Pons (tissue), 1 donor: ENCODE measurements at regions not wholly inside any gene's neighbourhood (a gene's known extent, or its start where the extent isn't known, plus 50 kb on each side); places are given as distances from the start of the nearest gene placed in this dataset.
A peak's percentile ranks its signal among the peaks of the same experiment; 100 is the strongest.
"Not testable (repeated sequence)": the region's sequence is repeated elsewhere in the genome, so short reads cannot be mapped to it uniquely, and the experiment has no call there.

Experiments used
- DNase-seq: peaks from one replicate; pipeline ENCODE4 v3.0.0-alpha.2; 2016; ENCODE audit warnings: low spot score

DNA sequence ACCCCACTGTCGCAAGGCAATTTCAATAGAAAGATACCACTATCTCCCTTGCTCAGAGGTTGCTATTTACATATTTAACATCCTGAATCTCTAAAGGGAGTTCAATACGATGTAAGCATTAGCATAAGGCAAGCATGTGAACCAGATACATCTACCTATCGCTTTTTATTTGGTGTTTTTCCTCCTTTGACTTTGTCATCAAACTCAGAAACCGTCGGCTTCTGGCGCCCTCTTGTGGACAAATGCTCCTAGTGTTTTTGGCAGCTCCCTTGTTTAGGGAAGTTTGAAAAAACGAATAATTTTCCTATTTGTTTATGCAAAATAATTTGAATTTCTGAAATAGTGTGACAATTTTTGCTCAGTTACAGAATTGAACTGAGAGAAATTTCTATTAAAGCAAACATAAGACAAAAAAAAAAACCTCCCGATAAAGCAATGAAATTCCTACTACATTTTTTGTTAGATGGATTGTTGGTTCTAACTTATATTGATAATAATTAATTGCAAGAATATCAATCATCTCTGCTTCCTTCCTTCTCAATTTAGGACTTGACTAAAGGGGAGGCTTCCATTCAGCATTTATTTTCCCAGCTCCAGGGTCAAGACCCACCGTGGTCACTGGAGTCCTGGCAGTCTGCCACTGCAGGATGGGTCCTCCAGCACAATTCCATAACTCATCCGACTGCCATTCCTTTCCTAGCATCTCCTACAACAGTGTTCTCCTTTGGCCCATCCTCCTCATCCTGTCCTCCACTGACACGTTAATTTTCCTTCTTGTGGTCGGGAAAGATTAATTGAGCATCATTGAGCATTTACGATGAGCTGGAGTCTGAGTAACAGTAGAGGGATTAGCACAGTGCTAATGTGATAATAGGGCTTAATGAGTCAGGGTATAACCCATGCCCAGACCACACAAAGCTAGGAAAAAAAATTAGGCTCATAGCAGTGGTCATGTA, 131.8 kb upstream of the CHD1 start:
- DNase-seq: peak; percentile 67

DNA sequence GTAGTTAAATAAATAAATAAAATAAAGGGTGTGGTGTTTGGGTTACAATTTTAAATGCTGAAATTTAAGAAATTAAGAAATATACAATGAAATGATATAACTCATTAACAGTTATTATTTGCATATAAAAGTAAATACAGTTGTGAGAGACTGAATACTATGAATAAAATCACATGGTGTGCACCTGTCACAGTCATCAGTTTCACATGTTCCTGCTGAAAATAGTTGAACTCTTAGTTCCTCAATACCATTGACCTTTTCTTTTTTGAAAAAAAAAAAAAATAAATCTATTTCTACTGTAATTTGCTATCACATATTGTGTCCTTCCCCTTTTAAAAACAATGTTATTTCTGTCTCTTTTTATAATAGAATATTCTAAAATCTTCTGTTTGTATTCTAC, 130.9 kb upstream of the CHD1 start:
- DNase-seq: no peak

DNA sequence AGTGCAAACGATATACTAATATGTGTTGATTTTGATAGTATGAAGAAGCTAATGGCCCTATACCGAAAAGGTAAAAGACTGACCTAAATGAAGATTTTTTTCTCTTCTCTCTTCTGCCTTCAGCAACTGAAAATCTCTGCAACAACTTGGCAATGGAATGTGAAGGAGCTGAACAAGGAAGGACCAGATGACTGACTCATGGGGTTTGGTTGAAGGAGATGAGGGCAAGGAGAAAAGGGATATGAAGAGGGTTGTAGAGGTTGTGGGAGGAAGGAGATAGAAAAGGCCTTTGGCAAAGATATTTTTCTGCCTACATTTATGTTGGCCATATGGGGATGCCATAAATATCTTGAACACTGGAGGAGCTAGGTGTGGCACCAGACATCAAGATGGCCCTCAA, 129.7 kb upstream of the CHD1 start:
- DNase-seq: no peak

DNA sequence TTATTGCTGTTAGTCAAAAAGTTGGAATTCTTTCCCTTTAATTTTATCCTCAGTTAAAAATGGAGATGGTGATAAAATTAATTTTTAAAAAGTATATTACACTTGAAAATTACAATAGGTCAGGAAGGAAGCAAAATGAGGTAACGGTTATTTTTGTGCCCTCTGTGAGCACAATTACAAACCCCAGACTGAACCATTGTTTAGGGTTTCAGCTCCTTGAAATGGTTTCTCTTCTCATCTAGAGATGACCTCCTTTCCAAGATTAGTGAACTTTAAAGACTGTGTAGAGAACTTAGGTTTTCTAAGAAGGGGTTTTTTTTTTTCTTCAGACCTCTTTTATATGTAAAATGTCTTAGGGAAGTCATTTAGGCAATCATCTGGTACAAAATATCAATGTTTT, 126.2 kb upstream of the CHD1 start:
- no peak for DNase-seq

DNA sequence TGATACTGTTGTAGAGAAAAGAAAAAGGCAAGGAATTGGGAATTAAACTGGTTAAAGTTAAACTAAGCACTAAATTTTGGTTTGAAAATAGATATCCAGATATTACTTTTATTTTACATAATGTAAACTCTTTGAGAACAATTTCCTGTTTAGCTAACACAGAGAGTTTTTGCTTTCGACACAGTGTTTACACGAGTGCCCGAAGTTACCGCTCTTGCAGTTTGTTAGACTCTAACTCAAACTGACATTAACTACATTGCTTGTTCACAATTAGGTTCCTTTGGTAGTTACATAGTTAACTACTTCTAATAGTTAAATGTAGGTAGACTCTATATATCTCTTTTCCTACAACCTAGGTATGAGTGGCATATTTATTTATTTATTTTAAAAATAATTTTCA, 117.1 kb upstream of the CHD1 start:
- DNase-seq: no peak

DNA sequence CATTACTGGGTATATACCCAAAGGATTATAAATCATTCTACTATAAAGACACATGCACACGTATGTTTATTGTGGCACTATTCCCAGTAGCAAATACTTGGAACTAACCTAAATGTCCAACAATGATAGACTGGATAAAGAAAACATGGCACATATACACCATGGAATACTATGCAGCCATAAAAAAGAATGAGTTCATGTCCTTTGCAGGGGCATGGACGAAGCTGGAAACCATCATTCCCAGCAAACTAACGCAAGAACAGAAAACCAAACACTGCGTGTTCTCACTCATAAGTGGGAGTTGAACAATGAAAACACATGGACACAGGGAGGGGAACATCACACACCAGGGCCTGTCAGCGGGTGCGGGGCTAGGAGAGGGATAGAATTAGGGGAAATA, 114.5 kb upstream of the CHD1 start:
- not testable (repeated sequence) for DNase-seq

DNA sequence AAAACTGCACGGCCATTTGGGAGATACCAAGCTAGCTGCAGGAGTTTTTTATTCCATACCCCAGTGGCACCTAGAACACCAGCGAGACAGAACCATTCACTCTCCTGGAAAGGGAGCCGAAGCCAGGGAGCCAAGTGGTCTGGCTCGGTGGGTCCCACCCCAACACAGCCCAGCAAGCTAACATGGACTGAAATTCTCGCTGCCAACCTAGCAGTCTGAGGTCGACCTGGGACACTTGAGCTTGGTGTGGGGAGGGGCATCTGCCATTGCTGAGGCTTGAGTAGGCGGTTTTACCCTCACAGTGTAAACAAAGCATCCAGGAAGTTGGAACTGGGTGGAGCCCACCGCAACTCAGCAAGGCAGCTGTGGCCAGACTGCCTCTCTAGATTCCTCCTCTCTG, 108.9 kb upstream of the CHD1 start:
- no peak for DNase-seq

DNA sequence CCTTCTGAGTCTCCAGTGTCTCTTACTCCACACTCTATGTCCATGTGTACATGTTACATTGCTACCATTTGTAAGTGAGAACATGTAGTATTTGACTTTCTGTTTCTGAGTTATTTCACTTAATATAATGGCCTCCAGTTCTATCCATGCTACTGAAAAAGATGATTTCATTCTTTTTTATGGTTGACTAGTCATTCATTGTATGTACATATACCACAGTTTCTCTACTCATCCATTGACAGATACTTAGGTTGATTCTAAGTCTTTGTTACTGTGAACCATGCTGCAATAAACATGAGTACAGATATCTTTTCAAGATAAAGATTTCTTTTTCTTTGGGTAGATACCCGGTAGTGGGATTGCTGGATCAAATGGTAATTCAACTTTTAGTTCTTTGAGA, 107.1 kb upstream of the CHD1 start:
- DNase-seq: no peak

DNA sequence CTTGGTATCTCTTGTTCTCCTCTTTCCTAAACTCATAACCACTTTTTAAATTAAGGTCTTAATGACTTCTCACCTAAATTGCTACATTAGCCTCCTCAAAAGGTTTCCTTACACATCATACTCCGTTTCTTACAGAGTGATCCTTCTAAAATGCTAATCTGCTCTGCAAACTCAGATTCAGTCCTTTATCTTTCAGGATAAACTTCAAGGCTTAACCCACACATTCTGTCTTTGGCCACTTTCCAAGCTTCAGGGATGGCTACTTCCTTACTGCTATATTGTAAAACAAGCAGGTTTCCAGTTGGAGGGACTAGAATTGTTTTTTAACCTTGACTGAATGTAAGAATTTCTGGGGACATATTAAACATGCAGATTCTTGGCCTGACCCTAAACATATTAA, 105.5 kb upstream of the CHD1 start:
- peak; percentile 32 for DNase-seq

DNA sequence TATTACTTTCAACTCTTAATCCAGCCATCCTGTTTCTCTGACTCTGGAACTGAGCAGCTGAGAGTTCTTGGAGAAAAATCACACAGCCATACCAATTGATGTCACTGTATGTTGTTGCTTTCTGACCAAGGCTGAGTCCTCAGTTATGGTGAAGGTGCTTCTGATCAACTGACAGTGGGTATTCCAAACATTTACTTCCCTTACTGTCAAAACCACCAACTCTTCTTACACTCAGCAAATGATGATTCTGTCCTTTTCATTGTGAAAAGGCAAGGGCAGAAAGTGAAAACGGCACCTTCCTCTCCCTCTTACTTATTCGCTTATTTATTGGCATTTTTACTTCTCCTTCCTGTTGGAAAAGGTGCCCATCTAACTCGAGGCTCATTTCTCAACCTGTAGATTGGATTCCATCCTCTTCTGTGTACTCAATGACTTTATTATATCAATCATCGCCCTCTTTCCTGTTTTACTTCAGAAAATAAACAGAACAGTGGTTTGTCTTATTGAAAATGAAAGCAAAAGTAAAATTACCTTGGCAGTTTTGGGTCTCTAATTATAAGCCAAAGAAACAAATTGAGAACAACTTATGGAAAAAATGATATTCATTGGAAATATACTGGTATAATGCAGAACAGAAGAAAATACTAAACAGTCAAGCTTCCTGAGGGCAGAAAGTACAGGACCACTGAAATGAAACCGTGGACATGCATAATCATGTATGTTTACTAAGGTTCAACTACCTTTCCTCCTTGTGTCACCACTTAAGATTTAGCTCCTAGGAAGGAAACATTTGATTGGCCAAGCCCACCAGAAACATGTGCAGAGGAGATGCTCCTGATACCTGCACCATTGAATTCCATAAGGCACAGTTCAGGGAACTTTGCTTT, 104.5 kb upstream of the CHD1 start:
- peak; percentile 38 for DNase-seq

DNA sequence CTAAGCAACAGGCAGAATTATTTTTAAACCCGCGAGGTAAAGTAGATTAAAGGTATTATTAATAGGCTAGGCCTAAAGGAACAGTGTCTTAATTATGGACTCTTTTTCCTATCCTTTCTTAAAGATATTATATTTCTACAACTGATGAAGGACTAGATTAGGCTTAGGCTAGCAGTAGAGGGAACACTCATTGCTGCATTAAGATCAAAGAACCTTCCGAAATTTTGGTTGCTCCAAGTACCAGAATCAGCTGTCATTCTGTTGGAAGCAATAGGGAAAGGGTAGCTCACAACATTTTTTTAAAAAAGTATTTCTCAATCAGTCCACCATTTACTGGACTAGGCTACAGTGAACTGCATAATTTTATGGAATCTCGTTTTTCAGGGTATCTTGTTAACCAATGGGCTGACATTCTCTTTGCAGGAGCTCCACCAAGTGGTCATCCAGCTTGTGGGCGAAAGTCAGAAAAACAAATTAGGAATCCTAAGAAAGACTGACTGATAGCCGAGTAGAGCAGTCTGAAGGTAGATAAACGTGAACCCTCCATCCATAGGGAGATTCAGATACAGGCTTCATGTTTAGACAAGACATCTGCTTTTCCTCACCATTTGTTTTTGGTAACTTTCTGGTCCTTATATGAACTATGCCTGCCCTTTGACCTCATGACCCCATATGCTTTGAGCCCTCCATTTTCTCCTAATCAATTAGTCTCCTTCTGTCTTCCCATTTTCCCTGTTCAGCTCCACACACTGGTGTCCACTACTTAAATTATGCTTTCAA, 103.6 kb upstream of the CHD1 start:
- peak; percentile 92 for DNase-seq

DNA sequence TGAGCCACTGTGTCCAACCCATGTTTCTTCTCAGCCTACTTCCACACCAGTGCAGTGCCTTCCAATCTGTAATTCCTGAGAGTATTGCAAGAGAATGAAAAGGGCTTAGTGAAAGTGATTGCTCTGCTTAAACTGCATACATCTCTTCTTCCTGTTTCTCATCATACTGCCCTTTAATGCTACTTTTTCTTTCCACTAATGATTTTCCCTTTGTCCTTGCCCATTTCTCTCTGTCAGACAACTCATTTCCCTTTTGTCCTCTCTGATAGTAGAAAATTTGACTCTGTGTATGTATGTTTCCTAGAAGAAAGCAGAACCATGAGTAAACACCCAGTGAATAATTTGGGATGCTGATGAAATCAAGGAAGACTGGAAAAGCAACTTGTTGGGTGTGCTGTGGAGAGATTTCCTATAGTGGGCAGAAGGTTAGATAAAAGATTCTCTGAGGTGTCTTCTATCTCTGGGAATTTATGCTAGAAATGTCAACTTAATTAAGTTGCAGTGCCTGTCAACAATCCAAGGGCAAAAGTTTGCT, 102.2 kb upstream of the CHD1 start:
- peak; percentile 8 for DNase-seq

DNA sequence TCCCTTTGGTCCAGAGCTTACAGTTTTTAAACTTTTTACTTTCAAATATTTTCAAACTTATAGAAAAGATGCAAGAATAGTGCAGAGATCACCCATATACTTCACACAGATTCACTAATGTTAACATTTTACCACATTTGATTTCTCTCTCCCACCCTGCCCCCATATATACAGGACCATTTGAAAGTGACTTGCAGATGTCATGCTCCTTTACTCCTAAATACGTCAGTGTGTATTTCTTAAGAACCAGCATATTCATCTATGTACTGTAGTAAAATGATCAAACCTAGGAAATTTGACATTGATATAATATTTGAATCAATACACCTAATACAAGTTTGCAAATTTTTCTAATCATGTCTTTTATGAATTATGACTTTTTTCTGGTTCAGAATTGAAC, 100.4 kb upstream of the CHD1 start:
- no peak for DNase-seq

DNA sequence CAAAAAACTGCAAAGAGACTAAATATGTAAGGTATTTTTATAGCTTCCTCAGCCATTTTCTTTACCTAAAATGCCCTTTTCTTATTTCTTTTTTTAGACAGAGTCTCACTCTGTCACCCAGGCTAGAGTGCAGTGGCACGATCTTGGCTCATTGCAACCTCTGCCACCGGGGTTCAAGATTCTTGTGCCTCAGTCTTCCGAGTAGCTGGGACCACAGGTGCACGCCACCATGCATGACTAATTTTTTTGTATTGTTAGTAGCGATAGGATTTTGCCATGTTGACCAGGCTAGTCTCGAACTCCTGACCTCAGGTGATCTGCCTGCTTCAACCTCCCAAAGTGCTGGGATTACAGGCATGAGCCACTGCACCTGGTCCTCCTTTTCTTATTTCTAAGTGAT, 99.4 kb upstream of the CHD1 start:
- DNase-seq: not testable (repeated sequence)

DNA sequence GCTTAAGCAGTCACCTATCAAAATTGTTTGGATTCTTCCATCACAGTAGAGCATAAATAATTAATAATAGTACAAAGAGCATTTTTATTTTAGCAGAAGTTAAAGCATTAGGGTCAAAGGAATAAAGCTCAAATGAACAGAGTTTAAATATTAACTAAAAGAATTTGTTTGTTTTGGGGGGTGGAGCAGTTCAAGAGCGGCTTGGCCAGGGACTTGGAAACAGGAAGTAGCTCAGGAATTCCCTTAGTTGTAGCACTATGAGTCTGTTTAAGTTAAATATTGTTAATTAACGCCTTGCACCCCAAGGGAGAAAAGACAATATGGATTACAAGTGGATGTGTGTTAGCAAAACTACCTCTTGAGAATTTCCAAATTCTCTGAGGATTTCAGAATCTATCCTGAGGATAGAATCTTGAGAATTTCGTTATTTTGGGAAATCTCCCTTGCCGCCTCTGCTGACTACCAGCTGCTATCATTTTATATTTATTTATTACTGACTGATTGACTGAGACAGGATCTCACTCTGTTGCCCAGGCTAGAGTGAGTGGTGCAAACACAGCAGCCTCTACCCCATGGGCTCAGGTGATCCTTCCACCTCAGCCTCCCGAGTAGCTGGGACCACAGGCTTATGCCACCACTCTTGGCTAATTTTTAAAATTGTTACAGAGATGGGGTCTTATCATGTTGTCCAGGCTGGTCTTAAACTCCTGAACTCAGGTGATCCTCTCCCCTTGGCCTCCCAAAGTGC, 96.7 kb upstream of the CHD1 start:
- no peak for DNase-seq

DNA sequence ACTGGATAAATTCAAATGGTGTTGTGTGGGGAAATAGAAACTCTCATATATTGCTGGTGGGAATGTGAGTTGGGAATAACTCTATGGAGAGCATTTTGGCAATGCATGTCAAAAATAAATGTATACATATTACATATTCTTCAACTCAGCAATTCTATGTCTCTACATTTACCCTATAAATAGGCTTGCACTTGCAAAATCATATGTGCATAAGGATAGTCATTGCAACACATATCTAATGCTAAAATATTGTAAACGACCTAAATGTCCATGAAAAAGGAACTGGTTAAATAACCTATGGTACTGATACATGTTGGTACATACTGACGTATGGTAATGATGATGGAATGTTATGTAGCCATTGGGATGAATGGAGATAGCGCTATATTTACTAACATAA, 94.5 kb upstream of the CHD1 start:
- no peak for DNase-seq

DNA sequence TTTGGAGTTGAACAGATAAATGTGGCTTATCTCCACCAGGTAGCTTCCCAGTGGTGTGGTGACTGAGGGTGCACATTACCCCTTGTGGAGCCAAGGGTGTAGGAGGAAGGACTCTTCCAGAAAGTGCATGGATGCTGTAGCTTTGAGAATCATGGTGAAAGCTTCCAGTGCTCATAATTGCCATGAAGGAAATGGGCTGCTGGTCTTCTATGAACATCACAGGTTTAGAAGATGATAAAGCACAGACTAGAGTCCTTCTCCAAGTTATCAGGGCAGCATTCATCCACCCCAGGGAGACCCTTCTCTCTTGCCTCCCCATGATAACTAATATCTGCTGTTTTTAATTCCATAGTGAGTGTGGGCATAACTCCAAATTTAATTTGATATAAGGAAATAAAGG, 93.4 kb upstream of the CHD1 start:
- DNase-seq: no peak

DNA sequence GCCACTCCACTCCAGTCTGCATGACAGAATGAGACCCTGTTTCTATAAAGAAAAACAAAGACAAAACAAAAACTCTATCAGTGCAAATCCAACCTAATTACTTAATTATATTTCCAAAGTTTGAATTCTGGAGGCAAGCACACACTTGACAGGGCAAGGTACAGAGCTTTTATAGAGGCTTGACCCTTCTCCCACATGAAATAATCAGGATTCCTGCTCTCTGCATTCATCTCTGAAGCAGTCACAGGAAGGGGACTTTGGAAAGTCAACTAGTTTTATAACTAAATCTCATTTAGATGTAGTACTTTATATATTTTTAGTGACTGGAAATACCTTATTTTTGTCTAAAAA, 91.9 kb upstream of the CHD1 start:
- no peak for DNase-seq

DNA sequence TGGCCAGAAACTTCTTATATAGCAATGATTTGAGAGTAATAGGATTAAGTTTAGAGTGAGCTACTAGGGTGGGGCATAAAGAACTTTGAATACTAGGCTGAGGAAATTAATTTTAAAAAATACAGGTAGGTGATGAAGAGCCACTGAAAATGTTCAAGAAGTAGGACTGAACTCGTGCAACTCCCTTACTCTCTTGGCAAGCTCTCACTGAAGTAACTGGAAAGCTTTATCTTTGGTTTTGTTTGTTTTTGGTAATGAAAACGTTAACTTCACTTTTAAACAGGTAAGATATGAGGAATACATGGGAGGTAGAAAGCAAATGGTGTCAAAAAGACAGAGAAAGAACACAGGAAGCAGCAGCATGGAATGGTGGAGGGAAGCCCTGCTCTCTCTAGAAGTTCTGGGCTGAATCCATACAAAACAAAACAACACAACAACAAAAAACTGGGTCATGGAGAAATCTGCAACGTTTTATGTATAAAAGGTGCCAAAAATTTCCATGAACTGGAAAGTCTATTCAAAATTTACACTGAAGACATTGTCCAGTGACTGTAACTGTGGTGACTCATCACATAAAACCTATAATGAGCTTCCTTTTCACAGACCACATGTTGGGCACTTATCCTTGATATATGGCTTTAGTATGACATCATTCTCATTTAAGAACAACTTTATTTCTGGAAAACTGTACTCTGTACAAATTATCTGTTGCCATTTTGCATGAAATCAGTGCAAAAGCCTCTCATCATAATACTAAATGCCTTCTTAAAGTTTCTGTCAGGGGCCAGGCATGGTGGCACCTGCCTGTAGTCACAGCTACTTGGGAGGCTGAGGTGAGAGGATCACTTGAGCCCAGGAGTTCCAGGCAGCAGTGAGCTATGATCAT, 91.2 kb upstream of the CHD1 start:
- no peak for DNase-seq

DNA sequence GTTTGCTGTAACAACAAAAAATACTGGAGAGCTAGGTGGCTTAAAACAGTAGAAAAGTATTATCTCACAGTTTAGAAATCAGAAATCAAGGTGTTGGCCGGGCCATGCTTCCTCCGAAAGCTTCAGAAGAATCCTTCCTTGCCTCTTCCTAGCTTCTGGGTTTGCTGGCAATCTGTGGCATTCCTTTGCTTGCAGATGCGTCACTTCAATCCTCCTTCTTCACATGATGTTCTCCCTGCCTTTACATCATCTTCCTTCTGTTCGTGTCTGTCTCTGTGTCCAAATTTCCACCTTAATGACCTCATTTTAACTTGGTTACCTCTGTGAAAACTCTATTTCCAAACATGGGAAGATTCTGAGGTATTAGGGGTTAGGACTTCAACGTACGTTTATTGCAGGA, 90.4 kb upstream of the CHD1 start:
- DNase-seq: no peak
